Activated CD4-positive, alpha-beta memory T cell treated with anti-CD3 and anti-CD28 coated beads, Interleukin-2, amount 10 ng/mL, durations not matched to agents 7 days and 5 days (primary cell): ENCODE measurements at regions not wholly inside any gene's neighbourhood (a gene's known extent, or its start where the extent isn't known, plus 50 kb on each side); places are given as distances from the start of the nearest gene placed in this dataset.

Experiments
- CTCF ChIA-PET: fragments of 350-600 bp; sonication (Branson Sonifier 250); formaldehyde crosslinking; loops from one replicate; lab custom pipeline; 2021; ENCODE audit warnings: antibody characterized with exemption, inconsistent platforms; lab: Charles Lee
- POLR2A ChIA-PET: fragments of 350-600 bp; sonication (Branson Sonifier 250); formaldehyde crosslinking; loops from one replicate; lab custom pipeline; 2021; ENCODE audit warnings: antibody characterized with exemption; lab: Charles Lee
- DNase-seq: peaks from one replicate; pipeline ENCODE4 v3.0.0-alpha.2; 2020
- H3K27ac Mint-ChIP-seq: one replicate; pipeline ENCODE4 v1.8.0; 2021; ENCODE audit warnings: mild to moderate bottlenecking, mixed read lengths
- H3K27me3 Mint-ChIP-seq: one replicate; pipeline ENCODE4 v1.8.0; 2021; ENCODE audit warnings: mixed read lengths
- H3K36me3 Mint-ChIP-seq: one replicate; pipeline ENCODE4 v1.8.0; 2021; ENCODE audit warnings: low read depth, mixed read lengths
- H3K4me1 Mint-ChIP-seq: one replicate; pipeline ENCODE4 v1.8.0; 2021; ENCODE audit warnings: mixed read lengths
- H3K4me3 Mint-ChIP-seq: one replicate; pipeline ENCODE4 v1.8.0; 2021; ENCODE audit warnings: mild to moderate bottlenecking, mixed read lengths
- H3K9me3 Mint-ChIP-seq: one replicate; pipeline ENCODE4 v1.8.0; 2021; ENCODE audit warnings: mixed read lengths

- H3K9me3 Mint-ChIP-seq = peaks cover 2% of the 10 kb centered on the region
- CTCF ChIA-PET = no interaction called here
- H3K27me3 Mint-ChIP-seq = no peaks in the 10 kb centered on the region
- no peak for DNase-seq
- no peaks in the 10 kb centered on the region for H3K4me1 Mint-ChIP-seq
- H3K4me3 Mint-ChIP-seq = no peak overlapping the region
- POLR2A ChIA-PET = no interaction called here
- H3K27ac Mint-ChIP-seq = no peak overlapping the region
- H3K36me3 Mint-ChIP-seq = no peaks in the 10 kb centered on the region
Measured at GRCh38 chr4:132958457-132959263, 190.4 kb upstream of the PCDH10 start.

GRCh38 chr4:132981611-132982010 is 167.5 kb upstream of the PCDH10 start:
- ChIA-PET CTCF (no interaction called here), POLR2A (no interaction called here)
- H3K36me3 Mint-ChIP-seq = no peaks in the 10 kb centered on the region
- H3K27ac Mint-ChIP-seq = no peak overlapping the region
- H3K4me1 Mint-ChIP-seq = no peaks in the 10 kb centered on the region
- H3K27me3 Mint-ChIP-seq = no peaks in the 10 kb centered on the region
- H3K9me3 Mint-ChIP-seq = no peaks in the 10 kb centered on the region
- no peak for DNase-seq
- no peak overlapping the region for H3K4me3 Mint-ChIP-seq

- Mint-ChIP-seq H3K27ac (no peak overlapping the region), H3K4me1 (no peaks in the 10 kb centered on the region), H3K36me3 (no peaks in the 10 kb centered on the region), H3K4me3 (no peak overlapping the region), H3K9me3 (no peaks in the 10 kb centered on the region), H3K27me3 (no peaks in the 10 kb centered on the region)
- ChIA-PET POLR2A (no interaction called here), CTCF (no interaction called here)
- no peak for DNase-seq
Measured at GRCh38 chr4:132982151-132982550, 166.9 kb upstream of the PCDH10 start.

DNA sequence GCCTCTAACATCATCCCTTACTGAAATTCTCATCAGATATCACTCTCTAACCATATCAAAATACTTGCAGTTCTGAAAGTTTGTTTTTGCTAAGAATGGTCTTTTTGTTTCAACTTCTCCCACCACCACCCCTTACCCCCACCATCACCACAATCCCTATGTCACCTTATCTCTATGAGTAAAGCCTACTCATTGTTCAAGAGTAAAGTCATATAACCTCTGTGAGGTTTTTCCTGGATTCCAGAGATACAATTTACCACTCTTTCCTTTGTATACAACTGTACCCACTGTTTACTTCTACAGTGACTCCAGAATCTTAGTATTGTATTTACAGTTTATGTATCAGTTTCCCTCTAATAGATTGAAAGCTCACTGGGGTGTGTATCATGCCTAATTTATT is 158.0 kb upstream of the PCDH10 start:
- no peaks in the 10 kb centered on the region for H3K36me3 Mint-ChIP-seq
- no peak overlapping the region for H3K27ac Mint-ChIP-seq
- H3K4me1 Mint-ChIP-seq = no peaks in the 10 kb centered on the region
- H3K9me3 Mint-ChIP-seq = no peaks in the 10 kb centered on the region
- POLR2A ChIA-PET = no interaction called here
- H3K4me3 Mint-ChIP-seq = no peak overlapping the region
- H3K27me3 Mint-ChIP-seq = no peaks in the 10 kb centered on the region
- DNase-seq = no peak
- CTCF ChIA-PET = no interaction called here

- no peak for DNase-seq
- no peaks in the 10 kb centered on the region for H3K4me1 Mint-ChIP-seq
- CTCF ChIA-PET = no interaction called here
- POLR2A ChIA-PET = no interaction called here
- no peaks in the 10 kb centered on the region for H3K36me3 Mint-ChIP-seq
- no peak overlapping the region for H3K4me3 Mint-ChIP-seq
- H3K9me3 Mint-ChIP-seq = peaks cover 3% of the 10 kb centered on the region
- H3K27me3 Mint-ChIP-seq = no peaks in the 10 kb centered on the region
- no peak overlapping the region for H3K27ac Mint-ChIP-seq
Measured at GRCh38 chr4:132992686-132993085, 156.4 kb upstream of the PCDH10 start.

- Mint-ChIP-seq H3K4me1 (no peaks in the 10 kb centered on the region), H3K4me3 (no peak overlapping the region), H3K9me3 (peaks cover 5% of the 10 kb centered on the region), H3K27ac (no peak overlapping the region), H3K27me3 (no peaks in the 10 kb centered on the region), H3K36me3 (no peaks in the 10 kb centered on the region)
- POLR2A ChIA-PET = no interaction called here
- CTCF ChIA-PET = no interaction called here
- DNase-seq = no peak
Measured at GRCh38 chr4:132998585-132999230, 150.4 kb upstream of the PCDH10 start.

- Mint-ChIP-seq H3K4me1 (no peaks in the 10 kb centered on the region), H3K27ac (no peak overlapping the region), H3K27me3 (no peaks in the 10 kb centered on the region), H3K36me3 (no peaks in the 10 kb centered on the region), H3K9me3 (peaks cover 5% of the 10 kb centered on the region), H3K4me3 (no peak overlapping the region)
- ChIA-PET POLR2A (no interaction called here), CTCF (no interaction called here)
- no peak for DNase-seq
Measured at GRCh38 chr4:133000012-133000411, 149.1 kb upstream of the PCDH10 start.

DNA sequence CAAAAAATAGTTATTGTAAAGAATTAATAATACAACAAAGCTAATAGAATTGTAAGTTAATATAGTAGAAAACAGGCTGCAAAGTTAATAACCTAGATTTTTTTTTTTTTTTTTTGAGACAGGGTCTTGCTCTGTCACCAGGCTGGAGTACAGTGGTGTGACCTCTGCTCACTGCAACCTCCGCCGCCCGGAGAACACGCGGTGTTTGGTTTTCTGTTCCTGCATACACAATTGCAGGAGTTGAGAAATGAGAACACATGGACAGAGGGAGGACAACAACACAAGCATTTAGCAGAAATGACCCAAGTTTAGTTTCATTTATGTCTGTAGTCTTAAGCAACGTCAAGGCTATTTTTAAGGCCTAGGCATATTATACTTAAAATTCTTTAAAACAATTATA is 145.9 kb upstream of the PCDH10 start:
- ChIA-PET CTCF (no interaction called here), POLR2A (no interaction called here)

DNA sequence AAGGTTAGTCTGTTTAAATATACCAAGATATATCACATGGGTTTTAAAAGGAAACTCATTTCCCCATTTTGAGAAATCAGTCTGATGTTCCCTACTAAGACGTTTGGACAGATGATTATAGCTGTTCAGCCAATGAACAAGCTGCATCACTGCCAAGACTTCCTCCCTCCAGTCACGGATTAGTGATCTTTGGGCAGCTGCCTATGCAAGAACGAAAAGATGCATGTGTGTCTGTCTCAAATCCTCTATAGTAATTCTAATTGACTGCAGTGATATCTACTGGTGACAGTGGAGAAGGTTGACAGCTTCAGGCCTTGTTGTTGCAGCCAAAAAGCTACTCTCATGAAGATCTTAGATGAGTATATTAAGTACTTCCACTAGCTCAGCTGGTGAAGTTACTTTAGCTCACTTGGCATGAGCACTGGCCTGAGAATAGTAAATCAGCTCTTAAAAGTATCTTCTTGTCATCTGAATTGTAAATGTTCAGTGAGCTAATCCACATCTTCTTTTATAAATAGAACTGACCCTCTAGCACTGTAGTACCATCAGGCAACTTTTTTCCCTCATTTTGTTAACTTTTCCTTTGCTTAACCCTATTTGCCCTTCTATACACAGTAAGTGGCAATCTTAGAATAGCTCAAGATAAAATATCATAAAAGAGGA is 134.5 kb upstream of the PCDH10 start:
- Mint-ChIP-seq H3K4me1 (no peaks in the 10 kb centered on the region), H3K9me3 (peaks cover 7% of the 10 kb centered on the region), H3K4me3 (no peak overlapping the region), H3K27me3 (no peaks in the 10 kb centered on the region), H3K27ac (no peak overlapping the region), H3K36me3 (no peaks in the 10 kb centered on the region)
- no peak for DNase-seq
- CTCF ChIA-PET = no interaction called here
- POLR2A ChIA-PET = no interaction called here

More for the DNA sequence above, 145.9 kb upstream of the PCDH10 start:
- H3K4me1 Mint-ChIP-seq = no peaks in the 10 kb centered on the region
- no peak for DNase-seq
- H3K27ac Mint-ChIP-seq = no peak overlapping the region
- H3K9me3 Mint-ChIP-seq = peaks cover 1% of the 10 kb centered on the region
- no peaks in the 10 kb centered on the region for H3K27me3 Mint-ChIP-seq
- no peak overlapping the region for H3K4me3 Mint-ChIP-seq
- no peaks in the 10 kb centered on the region for H3K36me3 Mint-ChIP-seq

- Mint-ChIP-seq H3K27me3 (no peaks in the 10 kb centered on the region), H3K4me3 (no peak overlapping the region), H3K4me1 (no peaks in the 10 kb centered on the region), H3K27ac (no peak overlapping the region), H3K9me3 (peaks cover 4% of the 10 kb centered on the region), H3K36me3 (no peaks in the 10 kb centered on the region)
- POLR2A ChIA-PET = no interaction called here
- no peak for DNase-seq
- CTCF ChIA-PET = no interaction called here
Measured at GRCh38 chr4:133045288-133045687, 103.8 kb upstream of the PCDH10 start.

GRCh38 chr4:133046156-133046555 is 102.9 kb upstream of the PCDH10 start:
- H3K27ac Mint-ChIP-seq = no peak overlapping the region
- H3K27me3 Mint-ChIP-seq = no peaks in the 10 kb centered on the region
- no peaks in the 10 kb centered on the region for H3K36me3 Mint-ChIP-seq
- CTCF ChIA-PET = no interaction called here
- POLR2A ChIA-PET = no interaction called here
- peaks cover 4% of the 10 kb centered on the region for H3K9me3 Mint-ChIP-seq
- H3K4me3 Mint-ChIP-seq = no peak overlapping the region
- H3K4me1 Mint-ChIP-seq = no peaks in the 10 kb centered on the region
- DNase-seq = no peak

- Mint-ChIP-seq H3K9me3 (peaks cover 2% of the 10 kb centered on the region), H3K27ac (no peak overlapping the region), H3K4me1 (no peaks in the 10 kb centered on the region), H3K36me3 (no peaks in the 10 kb centered on the region), H3K27me3 (no peaks in the 10 kb centered on the region), H3K4me3 (no peak overlapping the region)
- CTCF ChIA-PET = no interaction called here
- POLR2A ChIA-PET = no interaction called here
- no peak for DNase-seq
Measured at GRCh38 chr4:133058701-133059100, 90.4 kb upstream of the PCDH10 start.

GRCh38 chr4:133059117-133059516 is 90.0 kb upstream of the PCDH10 start:
- no peaks in the 10 kb centered on the region for H3K36me3 Mint-ChIP-seq
- no peaks in the 10 kb centered on the region for H3K27me3 Mint-ChIP-seq
- no peak overlapping the region for H3K4me3 Mint-ChIP-seq
- ChIA-PET POLR2A (no interaction called here), CTCF (no interaction called here)
- H3K4me1 Mint-ChIP-seq = no peaks in the 10 kb centered on the region
- DNase-seq = no peak
- no peak overlapping the region for H3K27ac Mint-ChIP-seq
- peaks cover 2% of the 10 kb centered on the region for H3K9me3 Mint-ChIP-seq
